HL-60 (cell line): ENCODE measurements at regions not wholly inside any gene's neighbourhood (a gene's known extent, or its start where the extent isn't known, plus 50 kb on each side); places are given as distances from the start of the nearest gene placed in this dataset.

ENCODE experiments used
- GABPA ChIP-seq: IDR thresholded peaks from 2 replicates; pipeline ENCODE4 v1.6.1; 2012; ENCODE audit warnings: low read depth
- POLR2AphosphoS5 ChIP-seq: IDR thresholded peaks from 2 replicates; pipeline ENCODE4 v1.6.1; 2012; ENCODE audit warnings: low read depth
- SPI1 ChIP-seq: IDR thresholded peaks from 2 replicates; pipeline ENCODE4 v1.6.1; 2012; ENCODE audit warnings: low read depth, mild to moderate bottlenecking, borderline replicate concordance
- TF ChIP-seq, protein P1 (sequence below): IDR thresholded peaks from one replicate; pipeline ENCODE4 v1.5.1; 2011; ENCODE audit warnings: low read length, control low read depth, inconsistent platforms; ENCODE audit not compliant: insufficient read depth
- TF ChIP-seq, protein P2 (sequence below): IDR thresholded peaks from 2 replicates; pipeline ENCODE4 v1.6.1; 2012; ENCODE audit warnings: low read depth; ENCODE audit not compliant: insufficient replicate concordance

DNA sequence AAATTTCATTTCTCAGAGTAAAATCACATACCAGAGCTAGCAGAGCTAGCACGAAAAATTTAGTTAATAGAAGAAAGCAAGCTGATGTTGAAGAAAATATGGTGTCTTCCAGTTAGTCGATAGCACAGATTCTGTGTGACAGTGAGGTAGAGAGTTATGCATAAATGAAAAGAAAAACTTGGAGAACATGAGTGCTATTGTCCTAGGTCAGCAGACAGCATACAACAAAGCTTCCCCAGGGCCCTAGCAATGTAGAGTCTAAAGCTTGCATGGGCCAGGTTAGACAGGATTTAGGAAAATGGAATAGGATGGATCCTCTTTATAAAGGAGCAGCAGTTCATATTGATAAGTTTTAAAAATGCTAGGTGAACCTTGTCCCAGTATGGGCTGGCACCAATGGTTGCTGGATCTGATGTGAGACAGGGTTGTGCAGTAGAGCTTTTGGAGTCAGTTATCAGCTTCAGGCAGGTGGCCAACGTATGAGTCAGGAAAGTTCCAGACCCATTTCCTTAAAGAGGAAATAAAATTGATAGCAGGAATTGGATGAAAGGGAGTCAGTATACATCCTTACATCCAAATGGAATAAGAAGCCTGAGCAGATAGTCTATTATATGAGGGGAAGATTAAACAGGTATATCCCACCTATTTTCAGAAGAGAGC is 277.2 kb downstream of the FRK start:
- TF ChIP-seq, protein P1, sequence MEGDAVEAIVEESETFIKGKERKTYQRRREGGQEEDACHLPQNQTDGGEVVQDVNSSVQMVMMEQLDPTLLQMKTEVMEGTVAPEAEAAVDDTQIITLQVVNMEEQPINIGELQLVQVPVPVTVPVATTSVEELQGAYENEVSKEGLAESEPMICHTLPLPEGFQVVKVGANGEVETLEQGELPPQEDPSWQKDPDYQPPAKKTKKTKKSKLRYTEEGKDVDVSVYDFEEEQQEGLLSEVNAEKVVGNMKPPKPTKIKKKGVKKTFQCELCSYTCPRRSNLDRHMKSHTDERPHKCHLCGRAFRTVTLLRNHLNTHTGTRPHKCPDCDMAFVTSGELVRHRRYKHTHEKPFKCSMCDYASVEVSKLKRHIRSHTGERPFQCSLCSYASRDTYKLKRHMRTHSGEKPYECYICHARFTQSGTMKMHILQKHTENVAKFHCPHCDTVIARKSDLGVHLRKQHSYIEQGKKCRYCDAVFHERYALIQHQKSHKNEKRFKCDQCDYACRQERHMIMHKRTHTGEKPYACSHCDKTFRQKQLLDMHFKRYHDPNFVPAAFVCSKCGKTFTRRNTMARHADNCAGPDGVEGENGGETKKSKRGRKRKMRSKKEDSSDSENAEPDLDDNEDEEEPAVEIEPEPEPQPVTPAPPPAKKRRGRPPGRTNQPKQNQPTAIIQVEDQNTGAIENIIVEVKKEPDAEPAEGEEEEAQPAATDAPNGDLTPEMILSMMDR = no peak
- TF ChIP-seq POLR2AphosphoS5 (no peak), SPI1 (no peak), GABPA (no peak)
- TF ChIP-seq, protein P2, sequence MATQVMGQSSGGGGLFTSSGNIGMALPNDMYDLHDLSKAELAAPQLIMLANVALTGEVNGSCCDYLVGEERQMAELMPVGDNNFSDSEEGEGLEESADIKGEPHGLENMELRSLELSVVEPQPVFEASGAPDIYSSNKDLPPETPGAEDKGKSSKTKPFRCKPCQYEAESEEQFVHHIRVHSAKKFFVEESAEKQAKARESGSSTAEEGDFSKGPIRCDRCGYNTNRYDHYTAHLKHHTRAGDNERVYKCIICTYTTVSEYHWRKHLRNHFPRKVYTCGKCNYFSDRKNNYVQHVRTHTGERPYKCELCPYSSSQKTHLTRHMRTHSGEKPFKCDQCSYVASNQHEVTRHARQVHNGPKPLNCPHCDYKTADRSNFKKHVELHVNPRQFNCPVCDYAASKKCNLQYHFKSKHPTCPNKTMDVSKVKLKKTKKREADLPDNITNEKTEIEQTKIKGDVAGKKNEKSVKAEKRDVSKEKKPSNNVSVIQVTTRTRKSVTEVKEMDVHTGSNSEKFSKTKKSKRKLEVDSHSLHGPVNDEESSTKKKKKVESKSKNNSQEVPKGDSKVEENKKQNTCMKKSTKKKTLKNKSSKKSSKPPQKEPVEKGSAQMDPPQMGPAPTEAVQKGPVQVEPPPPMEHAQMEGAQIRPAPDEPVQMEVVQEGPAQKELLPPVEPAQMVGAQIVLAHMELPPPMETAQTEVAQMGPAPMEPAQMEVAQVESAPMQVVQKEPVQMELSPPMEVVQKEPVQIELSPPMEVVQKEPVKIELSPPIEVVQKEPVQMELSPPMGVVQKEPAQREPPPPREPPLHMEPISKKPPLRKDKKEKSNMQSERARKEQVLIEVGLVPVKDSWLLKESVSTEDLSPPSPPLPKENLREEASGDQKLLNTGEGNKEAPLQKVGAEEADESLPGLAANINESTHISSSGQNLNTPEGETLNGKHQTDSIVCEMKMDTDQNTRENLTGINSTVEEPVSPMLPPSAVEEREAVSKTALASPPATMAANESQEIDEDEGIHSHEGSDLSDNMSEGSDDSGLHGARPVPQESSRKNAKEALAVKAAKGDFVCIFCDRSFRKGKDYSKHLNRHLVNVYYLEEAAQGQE = no peak
